IPS DF 4.7 (cell line): ENCODE measurements at regions not wholly inside any gene's neighbourhood (a gene's known extent, or its start where the extent isn't known, plus 50 kb on each side); places are given as distances from the start of the nearest gene placed in this dataset.

Experiments used
- DNase-seq: peaks from one replicate; pipeline ENCODE4 v3.0.0-alpha.2; 2013; ENCODE audit warnings: low spot score; ENCODE audit errors: extremely low read depth

DNA sequence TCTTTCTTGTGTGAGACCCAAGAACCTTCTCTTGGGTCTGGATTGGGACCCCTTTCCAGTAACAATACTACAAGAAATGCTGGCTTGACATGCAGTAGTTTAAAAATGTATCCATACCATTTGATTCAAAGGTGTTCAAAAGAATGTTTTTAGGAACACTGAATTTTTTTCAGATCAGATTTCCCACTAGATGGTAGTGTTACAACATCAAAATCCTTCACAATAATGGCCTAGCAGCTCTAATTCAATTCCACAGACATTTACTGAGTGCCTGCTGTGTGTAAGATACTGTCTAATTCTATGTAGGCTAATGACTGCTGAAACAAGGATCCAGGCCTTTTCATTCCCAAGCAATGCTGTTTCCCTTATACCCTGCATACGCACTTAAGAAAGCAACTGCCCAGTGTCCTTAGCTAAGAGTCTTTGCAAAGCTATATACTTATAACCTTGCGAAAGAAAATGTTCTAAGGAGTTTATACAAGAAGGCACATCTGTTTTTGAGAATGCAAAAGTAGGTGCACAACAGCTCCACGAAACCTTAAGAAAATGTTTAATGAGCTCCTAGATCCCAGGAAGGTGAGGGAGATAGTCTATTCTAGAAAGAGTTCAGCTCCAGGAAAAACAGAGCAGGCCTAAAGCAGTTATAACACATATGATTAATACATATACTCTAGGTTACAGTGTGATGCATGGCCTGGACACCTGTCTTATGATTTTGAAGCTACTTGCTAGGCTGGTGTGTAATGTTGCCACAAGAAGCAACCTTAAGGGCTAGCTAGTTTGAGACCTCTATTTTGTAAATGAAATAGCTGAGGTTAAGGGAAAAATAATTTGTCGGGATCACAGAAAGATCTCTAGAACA, 50.9 kb upstream of the PKP2 start:
- DNase-seq = no peak

DNA sequence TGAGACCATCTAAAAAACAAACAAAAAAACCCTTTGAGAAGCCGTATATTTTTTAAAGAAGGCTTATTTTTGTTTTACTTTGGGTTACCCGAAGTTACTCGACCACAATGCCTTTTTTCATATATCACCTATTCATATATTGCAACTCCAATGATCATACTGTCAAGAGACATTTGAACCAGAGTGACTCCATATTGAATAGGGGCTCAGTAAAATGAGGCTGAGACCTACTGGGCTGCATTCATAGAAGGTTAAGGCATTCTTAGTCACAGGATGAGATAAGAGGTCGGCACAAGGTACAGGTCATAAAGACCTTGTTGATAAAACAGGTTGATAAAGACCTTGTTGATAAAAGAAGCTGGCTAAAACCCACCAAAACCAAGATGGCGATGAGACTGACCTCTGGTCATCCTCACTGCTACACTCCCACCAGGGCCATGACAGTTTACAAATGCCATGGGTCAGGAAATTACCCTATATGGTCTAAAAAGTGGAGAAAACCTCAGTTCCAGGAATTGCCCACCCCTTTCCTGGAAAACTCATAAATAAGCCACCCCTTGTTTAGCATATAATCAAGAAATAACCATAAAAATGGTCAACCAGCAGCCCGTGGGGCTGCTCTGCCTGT, 50.0 kb upstream of the PKP2 start:
- no peak for DNase-seq
